GM19397 (cell line): ENCODE measurements at regions not wholly inside any gene's neighbourhood (a gene's known extent, or its start where the extent isn't known, plus 50 kb on each side); places are given as distances from the start of the nearest gene placed in this dataset.
"Not testable (repeated sequence)": the region's sequence is repeated elsewhere in the genome, so short reads cannot be mapped to it uniquely, and the experiment has no call there.

ENCODE experiments used
- ATAC-seq: cut with Tn5 transposase; IDR thresholded peaks from one replicate; pipeline ENCODE4 v1.9.1; 2021; ENCODE audit warnings: mild to moderate bottlenecking, moderate library complexity; ENCODE audit not compliant: unreplicated experiment

GRCh38 chr13:59064042-59064441, 1099.7 kb downstream of the DIAPH3 start:
- ATAC-seq: no peak

- not testable (repeated sequence) for ATAC-seq
These were observed 1087.3 kb downstream of the DIAPH3 start for GRCh38 chr13:59076386-59076785.

- ATAC-seq: no peak
These were observed 1077.6 kb downstream of the DIAPH3 start for GRCh38 chr13:59086147-59086546.

GRCh38 chr13:59088716-59089115, 1075.0 kb downstream of the DIAPH3 start:
- ATAC-seq: no peak

- no peak for ATAC-seq
These were observed 1069.5 kb downstream of the DIAPH3 start for GRCh38 chr13:59094181-59094580.

GRCh38 chr13:59099182-59099974, 1064.3 kb downstream of the DIAPH3 start:
- ATAC-seq: no peak

GRCh38 chr13:59103004-59103768, 1060.5 kb downstream of the DIAPH3 start:
- ATAC-seq: no peak

- ATAC-seq: no peak
These were observed 1052.0 kb downstream of the DIAPH3 start for GRCh38 chr13:59111751-59112171.

GRCh38 chr13:59112221-59112718, 1051.5 kb downstream of the DIAPH3 start:
- no peak for ATAC-seq

GRCh38 chr13:59119475-59119874, 1044.3 kb downstream of the DIAPH3 start:
- no peak for ATAC-seq

- no peak for ATAC-seq
These were observed 1043.4 kb downstream of the DIAPH3 start for GRCh38 chr13:59120297-59120843.

GRCh38 chr13:59121507-59121906, 1042.2 kb downstream of the DIAPH3 start:
- ATAC-seq: no peak

- ATAC-seq: no peak
These were observed 1037.3 kb downstream of the DIAPH3 start for GRCh38 chr13:59126474-59126873.

GRCh38 chr13:59133903-59134302, 1029.8 kb downstream of the DIAPH3 start:
- no peak for ATAC-seq

- ATAC-seq: no peak
These were observed 1019.0 kb downstream of the DIAPH3 start for GRCh38 chr13:59144700-59145099.

- no peak for ATAC-seq
These were observed 1018.3 kb downstream of the DIAPH3 start for GRCh38 chr13:59145381-59145780.

GRCh38 chr13:59157181-59157580, 1006.5 kb downstream of the DIAPH3 start:
- ATAC-seq: no peak

- no peak for ATAC-seq
These were observed 997.6 kb downstream of the DIAPH3 start for GRCh38 chr13:59166174-59166573.

GRCh38 chr13:59172076-59172475, 991.7 kb downstream of the DIAPH3 start:
- no peak for ATAC-seq

GRCh38 chr13:59176775-59177174, 987.0 kb downstream of the DIAPH3 start:
- ATAC-seq: no peak

- ATAC-seq: no peak
These were observed 985.4 kb downstream of the DIAPH3 start for GRCh38 chr13:59178344-59178743.

GRCh38 chr13:59182241-59182640, 981.5 kb downstream of the DIAPH3 start:
- ATAC-seq: no peak
